H1 (cell line): ENCODE measurements at regions not wholly inside any gene's neighbourhood (a gene's known extent, or its start where the extent isn't known, plus 50 kb on each side); places are given as distances from the start of the nearest gene placed in this dataset.

Source experiments
- BCL11A ChIP-seq, 2 experiments: IDR thresholded peaks; one replicate each; pipeline ENCODE4 v1.6.1; 2011; ENCODE audit warnings: low read depth in 2 of 2, low read length in 2 of 2, mild to moderate bottlenecking in 2 of 2
- CHD2 ChIP-seq: IDR thresholded peaks from 2 replicates; pipeline ENCODE4 v1.6.1; 2012; ENCODE audit warnings: low read length, improper control_type of control experiment
- MAFK ChIP-seq: IDR thresholded peaks from 2 replicates; pipeline ENCODE4 v1.6.1; 2012; ENCODE audit warnings: low read depth, mild to moderate bottlenecking, improper control_type of control experiment, low read length
- SP2 ChIP-seq: IDR thresholded peaks from 2 replicates; pipeline ENCODE4 v1.6.1; 2012; ENCODE audit warnings: mild to moderate bottlenecking, low read length, inconsistent platforms
- TAF1 ChIP-seq: IDR thresholded peaks from 2 replicates; pipeline ENCODE4 v1.6.1; 2011; ENCODE audit warnings: mild to moderate bottlenecking, low read depth, low read length
- ZNF274 ChIP-seq: IDR thresholded peaks from 2 replicates; pipeline ENCODE4 v1.7.0; 2012; ENCODE audit warnings: low read length, borderline replicate concordance; ENCODE audit errors: extremely low read depth
- TF ChIP-seq, protein P1 (sequence below): fragments of 300-600 bp; sonication (generic); IDR thresholded peaks from 2 replicates; pipeline ENCODE4 v1.7.1; 2012; ENCODE audit warnings: low read length, moderate library complexity, mild to moderate bottlenecking, inconsistent platforms; ENCODE audit not compliant: insufficient replicate concordance
- TF ChIP-seq, protein P2 (sequence below): IDR thresholded peaks from 2 replicates; pipeline ENCODE4 v1.6.1; 2012; ENCODE audit warnings: low read length, inconsistent platforms

DNA sequence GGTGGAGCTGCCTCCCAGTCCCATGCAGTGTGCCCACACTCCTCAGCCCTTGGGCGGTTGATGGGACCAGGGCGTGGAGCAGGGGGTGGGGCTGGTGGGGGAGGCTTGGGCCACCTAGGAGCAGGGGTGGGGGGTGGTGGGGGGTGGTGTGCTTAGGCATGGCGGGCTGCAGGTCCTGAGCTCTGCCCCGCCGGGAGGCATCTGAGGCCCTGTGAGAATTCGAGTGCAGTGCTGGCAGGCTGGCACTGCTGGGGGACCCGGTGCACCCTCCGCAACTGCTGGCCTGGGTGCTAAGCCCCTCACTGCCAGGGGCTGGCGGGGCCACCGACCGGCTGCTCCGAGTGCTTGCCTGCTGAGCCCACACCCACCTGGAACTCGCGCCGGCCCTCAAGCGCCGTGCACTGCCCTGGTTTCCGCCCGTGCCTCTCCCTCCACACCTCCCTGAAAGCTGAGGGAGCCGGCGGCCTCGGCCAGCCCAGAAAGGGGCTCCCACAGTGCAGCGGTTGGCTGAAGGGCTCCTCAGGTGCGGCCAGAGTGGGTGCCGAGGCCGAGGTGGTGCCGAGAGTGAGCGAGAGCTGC lies 59.6 kb upstream of the PRL start (continued):
- TF ChIP-seq, protein P1, sequence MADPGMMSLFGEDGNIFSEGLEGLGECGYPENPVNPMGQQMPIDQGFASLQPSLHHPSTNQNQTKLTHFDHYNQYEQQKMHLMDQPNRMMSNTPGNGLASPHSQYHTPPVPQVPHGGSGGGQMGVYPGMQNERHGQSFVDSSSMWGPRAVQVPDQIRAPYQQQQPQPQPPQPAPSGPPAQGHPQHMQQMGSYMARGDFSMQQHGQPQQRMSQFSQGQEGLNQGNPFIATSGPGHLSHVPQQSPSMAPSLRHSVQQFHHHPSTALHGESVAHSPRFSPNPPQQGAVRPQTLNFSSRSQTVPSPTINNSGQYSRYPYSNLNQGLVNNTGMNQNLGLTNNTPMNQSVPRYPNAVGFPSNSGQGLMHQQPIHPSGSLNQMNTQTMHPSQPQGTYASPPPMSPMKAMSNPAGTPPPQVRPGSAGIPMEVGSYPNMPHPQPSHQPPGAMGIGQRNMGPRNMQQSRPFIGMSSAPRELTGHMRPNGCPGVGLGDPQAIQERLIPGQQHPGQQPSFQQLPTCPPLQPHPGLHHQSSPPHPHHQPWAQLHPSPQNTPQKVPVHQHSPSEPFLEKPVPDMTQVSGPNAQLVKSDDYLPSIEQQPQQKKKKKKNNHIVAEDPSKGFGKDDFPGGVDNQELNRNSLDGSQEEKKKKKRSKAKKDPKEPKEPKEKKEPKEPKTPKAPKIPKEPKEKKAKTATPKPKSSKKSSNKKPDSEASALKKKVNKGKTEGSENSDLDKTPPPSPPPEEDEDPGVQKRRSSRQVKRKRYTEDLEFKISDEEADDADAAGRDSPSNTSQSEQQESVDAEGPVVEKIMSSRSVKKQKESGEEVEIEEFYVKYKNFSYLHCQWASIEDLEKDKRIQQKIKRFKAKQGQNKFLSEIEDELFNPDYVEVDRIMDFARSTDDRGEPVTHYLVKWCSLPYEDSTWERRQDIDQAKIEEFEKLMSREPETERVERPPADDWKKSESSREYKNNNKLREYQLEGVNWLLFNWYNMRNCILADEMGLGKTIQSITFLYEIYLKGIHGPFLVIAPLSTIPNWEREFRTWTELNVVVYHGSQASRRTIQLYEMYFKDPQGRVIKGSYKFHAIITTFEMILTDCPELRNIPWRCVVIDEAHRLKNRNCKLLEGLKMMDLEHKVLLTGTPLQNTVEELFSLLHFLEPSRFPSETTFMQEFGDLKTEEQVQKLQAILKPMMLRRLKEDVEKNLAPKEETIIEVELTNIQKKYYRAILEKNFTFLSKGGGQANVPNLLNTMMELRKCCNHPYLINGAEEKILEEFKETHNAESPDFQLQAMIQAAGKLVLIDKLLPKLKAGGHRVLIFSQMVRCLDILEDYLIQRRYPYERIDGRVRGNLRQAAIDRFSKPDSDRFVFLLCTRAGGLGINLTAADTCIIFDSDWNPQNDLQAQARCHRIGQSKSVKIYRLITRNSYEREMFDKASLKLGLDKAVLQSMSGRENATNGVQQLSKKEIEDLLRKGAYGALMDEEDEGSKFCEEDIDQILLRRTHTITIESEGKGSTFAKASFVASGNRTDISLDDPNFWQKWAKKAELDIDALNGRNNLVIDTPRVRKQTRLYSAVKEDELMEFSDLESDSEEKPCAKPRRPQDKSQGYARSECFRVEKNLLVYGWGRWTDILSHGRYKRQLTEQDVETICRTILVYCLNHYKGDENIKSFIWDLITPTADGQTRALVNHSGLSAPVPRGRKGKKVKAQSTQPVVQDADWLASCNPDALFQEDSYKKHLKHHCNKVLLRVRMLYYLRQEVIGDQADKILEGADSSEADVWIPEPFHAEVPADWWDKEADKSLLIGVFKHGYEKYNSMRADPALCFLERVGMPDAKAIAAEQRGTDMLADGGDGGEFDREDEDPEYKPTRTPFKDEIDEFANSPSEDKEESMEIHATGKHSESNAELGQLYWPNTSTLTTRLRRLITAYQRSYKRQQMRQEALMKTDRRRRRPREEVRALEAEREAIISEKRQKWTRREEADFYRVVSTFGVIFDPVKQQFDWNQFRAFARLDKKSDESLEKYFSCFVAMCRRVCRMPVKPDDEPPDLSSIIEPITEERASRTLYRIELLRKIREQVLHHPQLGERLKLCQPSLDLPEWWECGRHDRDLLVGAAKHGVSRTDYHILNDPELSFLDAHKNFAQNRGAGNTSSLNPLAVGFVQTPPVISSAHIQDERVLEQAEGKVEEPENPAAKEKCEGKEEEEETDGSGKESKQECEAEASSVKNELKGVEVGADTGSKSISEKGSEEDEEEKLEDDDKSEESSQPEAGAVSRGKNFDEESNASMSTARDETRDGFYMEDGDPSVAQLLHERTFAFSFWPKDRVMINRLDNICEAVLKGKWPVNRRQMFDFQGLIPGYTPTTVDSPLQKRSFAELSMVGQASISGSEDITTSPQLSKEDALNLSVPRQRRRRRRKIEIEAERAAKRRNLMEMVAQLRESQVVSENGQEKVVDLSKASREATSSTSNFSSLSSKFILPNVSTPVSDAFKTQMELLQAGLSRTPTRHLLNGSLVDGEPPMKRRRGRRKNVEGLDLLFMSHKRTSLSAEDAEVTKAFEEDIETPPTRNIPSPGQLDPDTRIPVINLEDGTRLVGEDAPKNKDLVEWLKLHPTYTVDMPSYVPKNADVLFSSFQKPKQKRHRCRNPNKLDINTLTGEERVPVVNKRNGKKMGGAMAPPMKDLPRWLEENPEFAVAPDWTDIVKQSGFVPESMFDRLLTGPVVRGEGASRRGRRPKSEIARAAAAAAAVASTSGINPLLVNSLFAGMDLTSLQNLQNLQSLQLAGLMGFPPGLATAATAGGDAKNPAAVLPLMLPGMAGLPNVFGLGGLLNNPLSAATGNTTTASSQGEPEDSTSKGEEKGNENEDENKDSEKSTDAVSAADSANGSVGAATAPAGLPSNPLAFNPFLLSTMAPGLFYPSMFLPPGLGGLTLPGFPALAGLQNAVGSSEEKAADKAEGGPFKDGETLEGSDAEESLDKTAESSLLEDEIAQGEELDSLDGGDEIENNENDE, result no peak
- no peak for TF ChIP-seq BCL11A (IDR thresholded peaks at IDR 0.05; ENCODE audit: low read depth in 2 of 2, low read length in 2 of 2)
- no peak for TF ChIP-seq SP2
- TF ChIP-seq, protein P2, sequence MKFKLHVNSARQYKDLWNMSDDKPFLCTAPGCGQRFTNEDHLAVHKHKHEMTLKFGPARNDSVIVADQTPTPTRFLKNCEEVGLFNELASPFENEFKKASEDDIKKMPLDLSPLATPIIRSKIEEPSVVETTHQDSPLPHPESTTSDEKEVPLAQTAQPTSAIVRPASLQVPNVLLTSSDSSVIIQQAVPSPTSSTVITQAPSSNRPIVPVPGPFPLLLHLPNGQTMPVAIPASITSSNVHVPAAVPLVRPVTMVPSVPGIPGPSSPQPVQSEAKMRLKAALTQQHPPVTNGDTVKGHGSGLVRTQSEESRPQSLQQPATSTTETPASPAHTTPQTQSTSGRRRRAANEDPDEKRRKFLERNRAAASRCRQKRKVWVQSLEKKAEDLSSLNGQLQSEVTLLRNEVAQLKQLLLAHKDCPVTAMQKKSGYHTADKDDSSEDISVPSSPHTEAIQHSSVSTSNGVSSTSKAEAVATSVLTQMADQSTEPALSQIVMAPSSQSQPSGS, result no peak
- no peak for TF ChIP-seq CHD2
- no peak for TF ChIP-seq ZNF274
- no peak for TF ChIP-seq MAFK
- no peak for TF ChIP-seq TAF1
- TF ChIP-seq, all 59 proteins: peak for 0
